ENCODE measurements at regions not wholly inside any gene's neighbourhood (a gene's known extent, or its start where the extent isn't known, plus 50 kb on each side); places are given as distances from the start of the nearest gene placed in this dataset.

DNA sequence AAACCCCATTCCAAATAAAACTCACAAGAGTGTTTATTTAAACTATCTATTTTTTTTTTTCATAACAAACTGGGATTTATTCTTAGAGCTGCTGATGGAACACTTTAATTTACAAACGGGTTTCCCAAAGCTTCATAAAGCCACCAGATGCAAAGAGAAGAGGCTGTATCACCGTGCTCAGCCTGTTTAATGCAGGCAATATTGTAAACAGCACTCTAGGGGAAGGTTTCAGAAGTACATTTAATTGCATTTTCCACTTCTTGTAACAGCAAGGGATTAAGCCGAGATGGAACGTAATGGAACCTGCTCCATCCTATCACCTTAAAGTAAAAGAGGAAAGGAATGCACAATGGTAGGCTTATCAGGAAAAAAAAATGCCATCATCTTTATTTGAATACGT, 550.6 kb upstream of the ARGLU1 start:
- ChIA-PET POLR2A (no interaction called here), CTCF (no interaction called here)
- Mint-ChIP-seq H3K4me1 (peaks cover 7% of the 10 kb centered on the region), H3K4me3 (no peak overlapping the region), H3K9me3 (no peaks in the 10 kb centered on the region), H3K27me3 (ENCODE audit: low read depth) (no peaks in the 10 kb centered on the region), H3K36me3 (no peaks in the 10 kb centered on the region), H3K27ac (no peak overlapping the region)
- ATAC-seq (no peak), DNase-seq (ENCODE audit: low spot score) (no peak)
- TF ChIP-seq MYBL2 (CRISPR knock-in tag; IDR thresholded peaks at IDR 0.05): no peak
- no peak for TF ChIP-seq ZNF396 (CRISPR knock-in tag; IDR thresholded peaks at IDR 0.05; ENCODE audit: borderline replicate concordance)
- no peak for TF ChIP-seq NR3C1 (CRISPR knock-in tag; conservative IDR thresholded peaks at IDR 0.05; ENCODE audit: low read depth)
- no peak for TF ChIP-seq ETV6 (CRISPR knock-in tag; IDR thresholded peaks at IDR 0.05)
- TF ChIP-seq, protein P1, sequence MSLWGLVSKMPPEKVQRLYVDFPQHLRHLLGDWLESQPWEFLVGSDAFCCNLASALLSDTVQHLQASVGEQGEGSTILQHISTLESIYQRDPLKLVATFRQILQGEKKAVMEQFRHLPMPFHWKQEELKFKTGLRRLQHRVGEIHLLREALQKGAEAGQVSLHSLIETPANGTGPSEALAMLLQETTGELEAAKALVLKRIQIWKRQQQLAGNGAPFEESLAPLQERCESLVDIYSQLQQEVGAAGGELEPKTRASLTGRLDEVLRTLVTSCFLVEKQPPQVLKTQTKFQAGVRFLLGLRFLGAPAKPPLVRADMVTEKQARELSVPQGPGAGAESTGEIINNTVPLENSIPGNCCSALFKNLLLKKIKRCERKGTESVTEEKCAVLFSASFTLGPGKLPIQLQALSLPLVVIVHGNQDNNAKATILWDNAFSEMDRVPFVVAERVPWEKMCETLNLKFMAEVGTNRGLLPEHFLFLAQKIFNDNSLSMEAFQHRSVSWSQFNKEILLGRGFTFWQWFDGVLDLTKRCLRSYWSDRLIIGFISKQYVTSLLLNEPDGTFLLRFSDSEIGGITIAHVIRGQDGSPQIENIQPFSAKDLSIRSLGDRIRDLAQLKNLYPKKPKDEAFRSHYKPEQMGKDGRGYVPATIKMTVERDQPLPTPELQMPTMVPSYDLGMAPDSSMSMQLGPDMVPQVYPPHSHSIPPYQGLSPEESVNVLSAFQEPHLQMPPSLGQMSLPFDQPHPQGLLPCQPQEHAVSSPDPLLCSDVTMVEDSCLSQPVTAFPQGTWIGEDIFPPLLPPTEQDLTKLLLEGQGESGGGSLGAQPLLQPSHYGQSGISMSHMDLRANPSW (CRISPR knock-in tag; conservative IDR thresholded peaks at IDR 0.05; ENCODE audit: low read depth): no peak
- TF ChIP-seq, protein P2, sequence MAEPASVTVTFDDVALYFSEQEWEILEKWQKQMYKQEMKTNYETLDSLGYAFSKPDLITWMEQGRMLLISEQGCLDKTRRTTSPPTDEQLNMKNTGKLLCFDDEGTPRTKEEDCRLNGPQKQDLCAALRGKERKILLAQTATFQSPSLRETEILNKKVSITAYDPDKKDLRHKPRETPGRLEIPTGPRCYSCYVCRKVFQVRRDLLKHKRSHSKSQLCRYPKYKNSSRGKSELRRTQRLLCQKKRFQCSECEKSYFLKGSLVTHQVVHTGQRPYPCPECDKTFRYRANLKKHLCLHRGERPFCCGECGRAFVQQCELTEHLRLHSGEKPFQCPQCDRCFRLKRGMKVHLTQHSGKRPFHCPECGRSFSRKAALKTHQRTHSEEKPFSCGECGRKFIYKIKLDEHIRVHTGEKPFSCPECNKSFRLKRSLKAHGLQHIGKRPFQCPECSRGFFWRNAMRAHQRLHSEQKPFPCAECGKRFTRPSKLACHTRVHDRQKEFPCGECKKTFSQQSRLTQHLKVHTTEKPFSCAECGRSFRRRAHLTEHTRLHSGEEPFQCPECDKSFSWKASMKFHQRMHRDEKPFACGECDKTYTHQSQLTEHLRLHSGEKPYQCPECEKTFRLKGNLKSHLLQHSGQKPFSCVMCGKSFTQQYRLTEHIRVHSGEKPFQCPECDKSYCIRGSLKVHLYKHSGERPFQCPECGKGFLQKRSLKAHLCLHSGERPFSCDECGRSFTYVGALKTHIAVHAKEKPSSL (CRISPR knock-in tag; conservative IDR thresholded peaks at IDR 0.05): no peak
- no peak for TF ChIP-seq FOXP1 (CRISPR knock-in tag; IDR thresholded peaks at IDR 0.05; ENCODE audit: borderline replicate concordance)
- TF ChIP-seq, protein P3, sequence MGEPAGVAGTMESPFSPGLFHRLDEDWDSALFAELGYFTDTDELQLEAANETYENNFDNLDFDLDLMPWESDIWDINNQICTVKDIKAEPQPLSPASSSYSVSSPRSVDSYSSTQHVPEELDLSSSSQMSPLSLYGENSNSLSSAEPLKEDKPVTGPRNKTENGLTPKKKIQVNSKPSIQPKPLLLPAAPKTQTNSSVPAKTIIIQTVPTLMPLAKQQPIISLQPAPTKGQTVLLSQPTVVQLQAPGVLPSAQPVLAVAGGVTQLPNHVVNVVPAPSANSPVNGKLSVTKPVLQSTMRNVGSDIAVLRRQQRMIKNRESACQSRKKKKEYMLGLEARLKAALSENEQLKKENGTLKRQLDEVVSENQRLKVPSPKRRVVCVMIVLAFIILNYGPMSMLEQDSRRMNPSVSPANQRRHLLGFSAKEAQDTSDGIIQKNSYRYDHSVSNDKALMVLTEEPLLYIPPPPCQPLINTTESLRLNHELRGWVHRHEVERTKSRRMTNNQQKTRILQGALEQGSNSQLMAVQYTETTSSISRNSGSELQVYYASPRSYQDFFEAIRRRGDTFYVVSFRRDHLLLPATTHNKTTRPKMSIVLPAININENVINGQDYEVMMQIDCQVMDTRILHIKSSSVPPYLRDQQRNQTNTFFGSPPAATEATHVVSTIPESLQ (CRISPR knock-in tag; IDR thresholded peaks at IDR 0.05): no peak
- TF ChIP-seq, protein P4, sequence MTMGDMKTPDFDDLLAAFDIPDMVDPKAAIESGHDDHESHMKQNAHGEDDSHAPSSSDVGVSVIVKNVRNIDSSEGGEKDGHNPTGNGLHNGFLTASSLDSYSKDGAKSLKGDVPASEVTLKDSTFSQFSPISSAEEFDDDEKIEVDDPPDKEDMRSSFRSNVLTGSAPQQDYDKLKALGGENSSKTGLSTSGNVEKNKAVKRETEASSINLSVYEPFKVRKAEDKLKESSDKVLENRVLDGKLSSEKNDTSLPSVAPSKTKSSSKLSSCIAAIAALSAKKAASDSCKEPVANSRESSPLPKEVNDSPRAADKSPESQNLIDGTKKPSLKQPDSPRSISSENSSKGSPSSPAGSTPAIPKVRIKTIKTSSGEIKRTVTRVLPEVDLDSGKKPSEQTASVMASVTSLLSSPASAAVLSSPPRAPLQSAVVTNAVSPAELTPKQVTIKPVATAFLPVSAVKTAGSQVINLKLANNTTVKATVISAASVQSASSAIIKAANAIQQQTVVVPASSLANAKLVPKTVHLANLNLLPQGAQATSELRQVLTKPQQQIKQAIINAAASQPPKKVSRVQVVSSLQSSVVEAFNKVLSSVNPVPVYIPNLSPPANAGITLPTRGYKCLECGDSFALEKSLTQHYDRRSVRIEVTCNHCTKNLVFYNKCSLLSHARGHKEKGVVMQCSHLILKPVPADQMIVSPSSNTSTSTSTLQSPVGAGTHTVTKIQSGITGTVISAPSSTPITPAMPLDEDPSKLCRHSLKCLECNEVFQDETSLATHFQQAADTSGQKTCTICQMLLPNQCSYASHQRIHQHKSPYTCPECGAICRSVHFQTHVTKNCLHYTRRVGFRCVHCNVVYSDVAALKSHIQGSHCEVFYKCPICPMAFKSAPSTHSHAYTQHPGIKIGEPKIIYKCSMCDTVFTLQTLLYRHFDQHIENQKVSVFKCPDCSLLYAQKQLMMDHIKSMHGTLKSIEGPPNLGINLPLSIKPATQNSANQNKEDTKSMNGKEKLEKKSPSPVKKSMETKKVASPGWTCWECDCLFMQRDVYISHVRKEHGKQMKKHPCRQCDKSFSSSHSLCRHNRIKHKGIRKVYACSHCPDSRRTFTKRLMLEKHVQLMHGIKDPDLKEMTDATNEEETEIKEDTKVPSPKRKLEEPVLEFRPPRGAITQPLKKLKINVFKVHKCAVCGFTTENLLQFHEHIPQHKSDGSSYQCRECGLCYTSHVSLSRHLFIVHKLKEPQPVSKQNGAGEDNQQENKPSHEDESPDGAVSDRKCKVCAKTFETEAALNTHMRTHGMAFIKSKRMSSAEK (CRISPR knock-in tag; IDR thresholded peaks at IDR 0.05; ENCODE audit: borderline replicate concordance): no peak

DNA sequence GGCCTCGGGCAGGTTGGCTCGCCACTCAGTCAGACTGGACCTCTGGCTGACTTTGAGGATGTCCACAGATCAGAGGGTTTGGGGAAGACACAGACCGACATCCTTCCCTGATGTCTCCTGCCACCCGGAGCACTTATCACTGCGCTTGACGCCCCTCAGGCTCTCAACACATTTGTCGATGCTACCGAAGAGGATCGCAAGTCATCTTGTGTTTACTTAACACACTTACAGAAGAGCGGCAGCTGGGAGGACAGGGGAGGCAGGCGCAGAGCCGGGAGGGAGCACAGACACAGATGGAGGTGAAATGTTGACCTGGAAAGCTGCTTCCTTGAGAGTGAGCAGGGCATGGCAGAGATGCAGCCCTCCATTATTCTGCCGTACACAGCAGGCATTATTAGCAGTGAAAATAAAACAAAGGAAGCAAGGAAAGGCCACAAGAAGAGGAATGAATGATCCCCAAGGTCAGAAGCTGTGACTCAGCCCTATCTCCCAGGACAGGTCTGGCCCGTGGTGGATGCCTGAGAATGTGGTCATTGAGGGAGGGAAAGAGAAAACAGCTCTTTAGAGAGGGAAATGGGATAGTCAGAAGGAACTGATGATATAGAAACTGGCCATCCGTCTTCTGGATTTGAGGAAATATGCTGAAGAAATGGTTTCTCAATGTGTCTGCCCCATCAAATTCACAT, 549.5 kb upstream of the ARGLU1 start:
- CTCF ChIA-PET: no interaction called here
- Mint-ChIP-seq H3K27me3 (ENCODE audit: low read depth) (no peaks in the 10 kb centered on the region), H3K36me3 (no peaks in the 10 kb centered on the region), H3K27ac (no peak overlapping the region), H3K4me3 (no peak overlapping the region), H3K4me1 (peaks cover 5% of the 10 kb centered on the region), H3K9me3 (no peaks in the 10 kb centered on the region)
- ATAC-seq (no peak), DNase-seq (ENCODE audit: low spot score) (no peak)
- POLR2A ChIA-PET: no interaction called here
- TF ChIP-seq, protein P5, sequence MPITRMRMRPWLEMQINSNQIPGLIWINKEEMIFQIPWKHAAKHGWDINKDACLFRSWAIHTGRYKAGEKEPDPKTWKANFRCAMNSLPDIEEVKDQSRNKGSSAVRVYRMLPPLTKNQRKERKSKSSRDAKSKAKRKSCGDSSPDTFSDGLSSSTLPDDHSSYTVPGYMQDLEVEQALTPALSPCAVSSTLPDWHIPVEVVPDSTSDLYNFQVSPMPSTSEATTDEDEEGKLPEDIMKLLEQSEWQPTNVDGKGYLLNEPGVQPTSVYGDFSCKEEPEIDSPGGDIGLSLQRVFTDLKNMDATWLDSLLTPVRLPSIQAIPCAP (CRISPR knock-in tag; IDR thresholded peaks at IDR 0.05): no peak
- TF ChIP-seq, protein P6, sequence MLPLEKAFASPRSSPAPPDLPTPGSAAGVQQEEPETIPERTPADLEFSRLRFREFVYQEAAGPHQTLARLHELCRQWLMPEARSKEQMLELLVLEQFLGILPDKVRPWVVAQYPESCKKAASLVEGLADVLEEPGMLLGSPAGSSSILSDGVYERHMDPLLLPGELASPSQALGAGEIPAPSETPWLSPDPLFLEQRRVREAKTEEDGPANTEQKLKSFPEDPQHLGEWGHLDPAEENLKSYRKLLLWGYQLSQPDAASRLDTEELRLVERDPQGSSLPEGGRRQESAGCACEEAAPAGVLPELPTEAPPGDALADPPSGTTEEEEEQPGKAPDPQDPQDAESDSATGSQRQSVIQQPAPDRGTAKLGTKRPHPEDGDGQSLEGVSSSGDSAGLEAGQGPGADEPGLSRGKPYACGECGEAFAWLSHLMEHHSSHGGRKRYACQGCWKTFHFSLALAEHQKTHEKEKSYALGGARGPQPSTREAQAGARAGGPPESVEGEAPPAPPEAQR (CRISPR knock-in tag; IDR thresholded peaks at IDR 0.05): no peak
- TF ChIP-seq, protein P7, sequence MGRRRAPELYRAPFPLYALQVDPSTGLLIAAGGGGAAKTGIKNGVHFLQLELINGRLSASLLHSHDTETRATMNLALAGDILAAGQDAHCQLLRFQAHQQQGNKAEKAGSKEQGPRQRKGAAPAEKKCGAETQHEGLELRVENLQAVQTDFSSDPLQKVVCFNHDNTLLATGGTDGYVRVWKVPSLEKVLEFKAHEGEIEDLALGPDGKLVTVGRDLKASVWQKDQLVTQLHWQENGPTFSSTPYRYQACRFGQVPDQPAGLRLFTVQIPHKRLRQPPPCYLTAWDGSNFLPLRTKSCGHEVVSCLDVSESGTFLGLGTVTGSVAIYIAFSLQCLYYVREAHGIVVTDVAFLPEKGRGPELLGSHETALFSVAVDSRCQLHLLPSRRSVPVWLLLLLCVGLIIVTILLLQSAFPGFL (CRISPR knock-in tag; IDR thresholded peaks at IDR 0.05; ENCODE audit: borderline replicate concordance): no peak
- TF ChIP-seq ZNF219 (CRISPR knock-in tag; IDR thresholded peaks at IDR 0.05; ENCODE audit: borderline replicate concordance) (no peak), OVOL2 (CRISPR knock-in tag; IDR thresholded peaks at IDR 0.05; ENCODE audit: borderline replicate concordance) (no peak), NFATC4 (CRISPR knock-in tag; IDR thresholded peaks at IDR 0.05) (no peak)
- TF ChIP-seq, protein P8, sequence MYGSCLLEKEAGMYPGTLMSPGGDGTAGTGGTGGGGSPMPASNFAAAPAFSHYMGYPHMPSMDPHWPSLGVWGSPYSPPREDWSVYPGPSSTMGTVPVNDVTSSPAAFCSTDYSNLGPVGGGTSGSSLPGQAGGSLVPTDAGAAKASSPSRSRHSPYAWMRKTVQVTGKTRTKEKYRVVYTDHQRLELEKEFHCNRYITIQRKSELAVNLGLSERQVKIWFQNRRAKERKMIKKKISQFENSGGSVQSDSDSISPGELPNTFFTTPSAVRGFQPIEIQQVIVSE (CRISPR knock-in tag; IDR thresholded peaks at IDR 0.05; ENCODE audit: borderline replicate concordance): no peak
